Keratinocyte (primary cell): ENCODE measurements at regions not wholly inside any gene's neighbourhood (a gene's known extent, or its start where the extent isn't known, plus 50 kb on each side); places are given as distances from the start of the nearest gene placed in this dataset.

Experiments used
- DNase-seq: peaks from one replicate; pipeline ENCODE4 v3.0.0-alpha.2; 2011; ENCODE audit warnings: low read depth, missing footprints, low spot score
- FAIRE-seq: peaks from 2 replicates; lab custom pipeline; 2011; peaks lifted over from hg19 to GRCh38; lab: Jason Lieb, UNC
- H2AFZ ChIP-seq: 2 replicates; pipeline ENCODE4 v1.6.0; 2012; ENCODE audit warnings: low read length, control low read depth, inconsistent platforms; ENCODE audit not compliant: control insufficient read depth
- H3K27ac ChIP-seq: 2 replicates; pipeline ENCODE4 v1.5.1; 2011; ENCODE audit warnings: low read length; ENCODE audit not compliant: control insufficient read depth, insufficient read depth
- H3K27me3 ChIP-seq: 3 replicates; pipeline ENCODE4 v1.6.0; 2011; ENCODE audit warnings: low read length; ENCODE audit not compliant: control insufficient read depth, insufficient read depth; ENCODE audit errors: extremely low read depth
- H3K36me3 ChIP-seq, 2 experiments: 2 replicates in 1 of 2; 3 replicates in 1 of 2; pipeline ENCODE4 v1.5.1; 2011; ENCODE audit warnings: low read length in 2 of 2, mild to moderate bottlenecking in 1 of 2; ENCODE audit not compliant: control insufficient read depth in 2 of 2, insufficient read depth in 2 of 2; ENCODE audit errors: extremely low read depth in 1 of 2
- H3K4me1 ChIP-seq: 3 replicates; pipeline ENCODE4 v1.5.1; 2011; ENCODE audit warnings: low read length; ENCODE audit not compliant: control insufficient read depth, insufficient read depth; ENCODE audit errors: extremely low read depth
- H3K4me2 ChIP-seq: 3 replicates; pipeline ENCODE4 v1.6.0; 2011; ENCODE audit warnings: low read depth, low read length; ENCODE audit not compliant: control insufficient read depth, insufficient read depth; ENCODE audit errors: extremely low read depth
- H3K4me3 ChIP-seq, 3 experiments: fragments of 200-600 bp in 1 of 3; sonication (generic) in 1 of 3; 2 replicates in 2 of 3; 3 replicates in 1 of 3; pipeline ENCODE4 v1.5.1; 2011 to 2016; ENCODE audit warnings: low read length in 3 of 3, mild to moderate bottlenecking in 3 of 3, control low read depth in 2 of 3, inconsistent platforms in 1 of 3, low read depth in 1 of 3, mixed read lengths in 1 of 3, mixed run types in 1 of 3, moderate library complexity in 1 of 3; ENCODE audit not compliant: control insufficient read depth in 2 of 3, insufficient read depth in 2 of 3; ENCODE audit errors: extremely low read depth in 1 of 3
- H3K79me2 ChIP-seq: 2 replicates; pipeline ENCODE4 v1.6.0; 2012; ENCODE audit warnings: low read length; ENCODE audit not compliant: control insufficient read depth, insufficient read depth
- H3K9ac ChIP-seq: 3 replicates; pipeline ENCODE4 v1.6.0; 2011; ENCODE audit warnings: low read length; ENCODE audit not compliant: control insufficient read depth, insufficient read depth; ENCODE audit errors: extremely low read depth
- H3K9me1 ChIP-seq: 3 replicates; pipeline ENCODE4 v1.6.0; 2011; ENCODE audit warnings: low read length; ENCODE audit not compliant: control insufficient read depth, insufficient read depth; ENCODE audit errors: extremely low read depth
- H3K9me3 ChIP-seq: 2 replicates; pipeline ENCODE4 v1.5.1; 2012; ENCODE audit warnings: low read depth, low read length; ENCODE audit not compliant: control insufficient read depth
- H4K20me1 ChIP-seq: 3 replicates; pipeline ENCODE4 v1.6.0; 2011; ENCODE audit warnings: low read length; ENCODE audit not compliant: control insufficient read depth, insufficient read depth; ENCODE audit errors: extremely low read depth
- CTCF ChIP-seq, 3 experiments: IDR thresholded peaks in 1 of 3; conservative IDR thresholded peaks in 1 of 3; optimal IDR thresholded peaks in 1 of 3; 2 replicates in 2 of 3; 3 replicates in 1 of 3; pipeline versions ENCODE3 to v1.5.1; 2011; ENCODE audit warnings: low read length in 3 of 3, mild to moderate bottlenecking in 3 of 3, moderate library complexity in 2 of 3, control low read depth in 1 of 3, inconsistent platforms in 1 of 3; ENCODE audit not compliant: insufficient read depth in 2 of 3; ENCODE audit errors: extremely low read depth in 1 of 3
- EZH2 ChIP-seq: IDR thresholded peaks from one replicate; pipeline ENCODE4 v1.6.1; 2012; ENCODE audit warnings: inconsistent platforms, mild to moderate bottlenecking, low read length, moderate library complexity
- dilution Hi-C: fragments of 300-500 bp; cut with MboI; formaldehyde crosslinking; loops from one replicate; pipeline ENCODE4 v1.7.0; 2020; ENCODE audit warnings: low sequenced_read_pairs; ENCODE audit not compliant: extremely low pct_ligation_motif_present

GRCh38 chr13:84946192-84946591 lies 853.0 kb downstream of the SLITRK6 start:
- H3K36me3 ChIP-seq = no peaks in the 10 kb centered on the region
- H3K4me3 ChIP-seq = no peak overlapping the region
- no peak overlapping the region for H3K27ac ChIP-seq
- no peaks in the 10 kb centered on the region for H3K4me1 ChIP-seq
- H4K20me1 ChIP-seq = no peaks in the 10 kb centered on the region
- no peak overlapping the region for H3K9ac ChIP-seq
- H3K79me2 ChIP-seq = no peaks in the 10 kb centered on the region
- DNase-seq = no peak
- no peaks in the 10 kb centered on the region for H3K27me3 ChIP-seq
- dilution Hi-C loops = loop anchor here (25.0 kb wide), 1 partner anchor 866 kb away; no protein-coding TSS in a partner anchor
- TF ChIP-seq EZH2 = no peak
- H3K4me2 ChIP-seq = no peak overlapping the region
- H2AFZ ChIP-seq = no peak overlapping the region
- H3K9me3 ChIP-seq = no peaks in the 10 kb centered on the region
- FAIRE-seq = no peak
- H3K9me1 ChIP-seq = no peaks in the 10 kb centered on the region

DNA sequence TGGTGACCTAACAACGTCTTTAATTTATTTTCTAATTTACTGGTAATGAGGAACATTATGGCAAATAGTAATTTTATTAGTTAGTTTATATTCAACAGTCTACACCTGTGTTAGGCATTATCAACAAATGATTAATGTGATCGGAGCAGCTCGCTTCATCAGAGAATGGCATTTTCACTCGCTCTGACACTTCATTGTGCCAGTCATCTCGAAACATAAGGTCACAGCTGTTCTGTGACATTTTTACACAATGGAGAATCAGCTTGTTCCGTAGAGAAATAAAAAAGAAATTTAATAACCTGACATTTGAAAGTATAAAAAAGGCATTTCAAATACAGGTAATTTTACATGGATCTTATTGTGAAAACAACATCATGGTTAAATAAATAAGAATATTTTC lies 858.4 kb downstream of the SLITRK6 start:
- Histone ChIP-seq H3K4me1 (no peaks in the 10 kb centered on the region), H3K4me3 (no peak overlapping the region), H3K36me3 (no peaks in the 10 kb centered on the region), H3K79me2 (no peaks in the 10 kb centered on the region), H3K9me1 (no peaks in the 10 kb centered on the region), H3K27ac (no peak overlapping the region), H4K20me1 (no peaks in the 10 kb centered on the region), H2AFZ (no peak overlapping the region), H3K27me3 (no peaks in the 10 kb centered on the region), H3K9ac (no peak overlapping the region), H3K4me2 (no peak overlapping the region), H3K9me3 (no peaks in the 10 kb centered on the region)
- TF ChIP-seq CTCF (optimal IDR thresholded peaks at IDR 0.05 in 1 of 3, IDR thresholded peaks at IDR 0.05 in 1 of 3, conservative IDR thresholded peaks at IDR 0.05 in 1 of 3; ENCODE audit: extremely low read depth in 1 of 3, insufficient read depth in 2 of 3, low read length in 3 of 3) (no peak), EZH2 (no peak)
- dilution Hi-C loops = loop anchor here (25.0 kb wide), 1 partner anchor 872 kb away; no protein-coding TSS in a partner anchor
- DNase-seq = no peak
- no peak for FAIRE-seq

- no peak overlapping the region for H3K9ac ChIP-seq
- H3K36me3 ChIP-seq = no peaks in the 10 kb centered on the region
- H3K9me1 ChIP-seq = no peaks in the 10 kb centered on the region
- no peak for TF ChIP-seq EZH2
- TF ChIP-seq CTCF (optimal IDR thresholded peaks at IDR 0.05 in 1 of 3, IDR thresholded peaks at IDR 0.05 in 1 of 3, conservative IDR thresholded peaks at IDR 0.05 in 1 of 3; ENCODE audit: extremely low read depth in 1 of 3, insufficient read depth in 2 of 3, low read length in 3 of 3) = no peak
- no peak for DNase-seq
- no peak overlapping the region for H2AFZ ChIP-seq
- no peak overlapping the region for H3K4me3 ChIP-seq
- H3K4me2 ChIP-seq = no peak overlapping the region
- no peaks in the 10 kb centered on the region for H4K20me1 ChIP-seq
- H3K4me1 ChIP-seq = no peaks in the 10 kb centered on the region
- no peaks in the 10 kb centered on the region for H3K9me3 ChIP-seq
- dilution Hi-C loops = loop anchor here (25.0 kb wide), 1 partner anchor 872 kb away; no protein-coding TSS in a partner anchor
- H3K27ac ChIP-seq = no peak overlapping the region
- no peak for FAIRE-seq
- no peaks in the 10 kb centered on the region for H3K79me2 ChIP-seq
- H3K27me3 ChIP-seq = no peaks in the 10 kb centered on the region
Measured at GRCh38 chr13:84940167-84940566, 859.1 kb downstream of the SLITRK6 start.
